DND-41 (cell line): ENCODE measurements at regions not wholly inside any gene's neighbourhood (a gene's known extent, or its start where the extent isn't known, plus 50 kb on each side); places are given as distances from the start of the nearest gene placed in this dataset.

Experiments used
- ATAC-seq: fragments of 200-7000 bp; cut with Tn5 transposase; 3 replicates; pipeline ENCODE4 v1.9.1; 2021; ENCODE audit warnings: low read depth; ENCODE audit not compliant: insufficient read depth
- DNase-seq: peaks from one replicate; pipeline ENCODE4 v3.0.0-alpha.2; 2020
- H2AFZ ChIP-seq: 2 replicates; pipeline ENCODE4 v1.6.0; 2012; ENCODE audit warnings: low read depth, low read length
- H3K27ac ChIP-seq: 2 replicates; pipeline ENCODE4 v1.5.1; 2012; ENCODE audit warnings: low read length, inconsistent platforms
- H3K27me3 ChIP-seq: fragments of 200-600 bp; sonication (generic); 2 replicates; pipeline ENCODE4 v1.6.0; 2012; ENCODE audit warnings: low read length, mild to moderate bottlenecking, inconsistent platforms; ENCODE audit not compliant: insufficient read depth, poor library complexity
- H3K36me3 ChIP-seq: 2 replicates; pipeline ENCODE4 v1.5.1; 2012; ENCODE audit warnings: low read length, inconsistent platforms; ENCODE audit not compliant: insufficient read depth
- H3K4me1 ChIP-seq: 2 replicates; pipeline ENCODE4 v1.5.1; 2012; ENCODE audit warnings: mild to moderate bottlenecking, low read length; ENCODE audit not compliant: insufficient read depth
- H3K4me2 ChIP-seq: 2 replicates; pipeline ENCODE4 v1.6.0; 2012; ENCODE audit warnings: mild to moderate bottlenecking, moderate library complexity, low read length, inconsistent platforms; ENCODE audit not compliant: insufficient read depth
- H3K4me3 ChIP-seq, 2 experiments: fragments of 200-600 bp in 1 of 2; shearing (Covaris generic) in 1 of 2; 2 replicates each; pipeline ENCODE4 v1.5.1; 2012 to 2016; ENCODE audit warnings: inconsistent platforms in 2 of 2, low read length in 2 of 2, mild to moderate bottlenecking in 2 of 2, low read depth in 1 of 2, moderate library complexity in 1 of 2
- H3K79me2 ChIP-seq: 2 replicates; pipeline ENCODE4 v1.6.0; 2012; ENCODE audit warnings: low read length, inconsistent platforms; ENCODE audit not compliant: insufficient read depth
- H3K9ac ChIP-seq: 2 replicates; pipeline ENCODE4 v1.6.0; 2012; ENCODE audit warnings: low read depth, mild to moderate bottlenecking, inconsistent platforms, low read length, moderate library complexity
- H3K9me3 ChIP-seq: 2 replicates; pipeline ENCODE4 v1.5.1; 2012; ENCODE audit warnings: low read length, moderate library complexity, mild to moderate bottlenecking, inconsistent platforms; ENCODE audit not compliant: insufficient read depth, severe bottlenecking
- H4K20me1 ChIP-seq: 2 replicates; pipeline ENCODE4 v1.6.0; 2012; ENCODE audit warnings: low read length; ENCODE audit not compliant: insufficient read depth
- CTCF ChIP-seq: IDR thresholded peaks from 2 replicates; pipeline ENCODE4 v1.5.1; 2012; ENCODE audit warnings: borderline replicate concordance, low read length, moderate library complexity, mild to moderate bottlenecking; ENCODE audit not compliant: poor library complexity, severe bottlenecking; ENCODE audit errors: extremely low read depth
- EZH2 ChIP-seq: IDR thresholded peaks from 3 replicates; pipeline ENCODE4 v1.6.1; 2012; ENCODE audit warnings: borderline replicate concordance, low read depth, mild to moderate bottlenecking, moderate library complexity, low read length, inconsistent platforms; ENCODE audit not compliant: severe bottlenecking

- no peak overlapping the region for H3K4me2 ChIP-seq
Observed at GRCh38 chr21:35265170-35265877, 216.2 kb upstream of the RUNX1 start.

GRCh38 chr21:35259457-35259856 is 210.4 kb upstream of the RUNX1 start:
- Histone ChIP-seq H3K27ac (no peak overlapping the region), H3K9me3 (no peaks in the 10 kb centered on the region), H3K9ac (no peak overlapping the region), H3K79me2 (no peaks in the 10 kb centered on the region), H3K36me3 (no peaks in the 10 kb centered on the region), H3K4me1 (peaks cover 2% of the 10 kb centered on the region; the same call in 1 of the 2 replicates), H2AFZ (no peak overlapping the region), H3K27me3 (no peaks in the 10 kb centered on the region), H3K4me2 (no peak overlapping the region), H3K4me3 (no peak overlapping the region), H4K20me1 (no peaks in the 10 kb centered on the region)
- ATAC-seq (no peak), DNase-seq (no peak)
- TF ChIP-seq EZH2 (no peak), CTCF (no peak)

More at GRCh38 chr21:35265170-35265877, 216.2 kb upstream of the RUNX1 start:
- DNase-seq: no peak
- no peaks in the 10 kb centered on the region for H3K4me1 ChIP-seq
- H3K27ac ChIP-seq: no peak overlapping the region
- H3K27me3 ChIP-seq: no peaks in the 10 kb centered on the region
- TF ChIP-seq CTCF (no peak), EZH2 (no peak)
- H3K36me3 ChIP-seq: no peaks in the 10 kb centered on the region
- no peak overlapping the region for H3K4me3 ChIP-seq
- no peaks in the 10 kb centered on the region for H4K20me1 ChIP-seq
- H3K79me2 ChIP-seq: no peaks in the 10 kb centered on the region
- ATAC-seq: no peak
- H3K9me3 ChIP-seq: no peaks in the 10 kb centered on the region
- H3K9ac ChIP-seq: no peak overlapping the region
- H2AFZ ChIP-seq: no peak overlapping the region

GRCh38 chr21:35258521-35258920 is 209.4 kb upstream of the RUNX1 start:
- no peaks in the 10 kb centered on the region for H3K27me3 ChIP-seq
- H3K79me2 ChIP-seq: no peaks in the 10 kb centered on the region
- no peaks in the 10 kb centered on the region for H4K20me1 ChIP-seq
- H3K9ac ChIP-seq: no peak overlapping the region
- ATAC-seq (no peak), DNase-seq (no peak)
- H2AFZ ChIP-seq: no peak overlapping the region
- TF ChIP-seq CTCF: no peak
- TF ChIP-seq EZH2: no peak
- H3K27ac ChIP-seq: no peak overlapping the region
- H3K4me3 ChIP-seq: no peak overlapping the region
- H3K36me3 ChIP-seq: no peaks in the 10 kb centered on the region
- peaks cover 2% of the 10 kb centered on the region; the same call in 1 of the 2 replicates for H3K4me1 ChIP-seq
- no peaks in the 10 kb centered on the region for H3K9me3 ChIP-seq
- no peak overlapping the region for H3K4me2 ChIP-seq
